KMS-11 (cell line): ENCODE measurements at regions not wholly inside any gene's neighbourhood (a gene's known extent, or its start where the extent isn't known, plus 50 kb on each side); places are given as distances from the start of the nearest gene placed in this dataset.

Experiments
- H2AFZ ChIP-seq: fragments of 200-600 bp; sonication (generic); 2 replicates; pipeline ENCODE4 v1.6.1; 2016; ENCODE audit warnings: antibody characterized with exemption, mixed run types, low read depth
- H3K27ac ChIP-seq: fragments of 200-600 bp; sonication (generic); 2 replicates; pipeline ENCODE4 v1.6.1; 2016; ENCODE audit warnings: mild to moderate bottlenecking, mixed run types
- H3K27me3 ChIP-seq: fragments of 200-600 bp; sonication (generic); 2 replicates; pipeline ENCODE4 v1.6.1; 2017; ENCODE audit warnings: mild to moderate bottlenecking, low read depth, mixed run types, moderate library complexity; ENCODE audit not compliant: insufficient read depth
- H3K36me3 ChIP-seq: fragments of 200-600 bp; sonication (generic); 2 replicates; pipeline ENCODE4 v1.6.1; 2017; ENCODE audit warnings: mild to moderate bottlenecking, mixed run types; ENCODE audit not compliant: insufficient read depth
- H3K4me1 ChIP-seq: fragments of 200-600 bp; sonication (generic); 2 replicates; pipeline ENCODE4 v1.6.1; 2016; ENCODE audit warnings: mild to moderate bottlenecking, low read depth, mixed run types; ENCODE audit not compliant: poor library complexity, severe bottlenecking
- H3K4me2 ChIP-seq: fragments of 200-600 bp; sonication (generic); 2 replicates; pipeline ENCODE4 v1.7.0; 2016; ENCODE audit warnings: mild to moderate bottlenecking, mixed run types
- H3K4me3 ChIP-seq: fragments of 200-600 bp; sonication (generic); IDR thresholded peaks from 2 replicates; pipeline ENCODE4 v1.6.1; 2017; ENCODE audit warnings: low read depth, low read length, mixed read lengths; ENCODE audit not compliant: insufficient read depth
- H3K79me2 ChIP-seq: fragments of 200-600 bp; sonication (generic); 2 replicates; pipeline ENCODE4 v1.6.1; 2016; ENCODE audit warnings: low read depth, mixed run types; ENCODE audit not compliant: insufficient read depth
- H3K9ac ChIP-seq: fragments of 200-600 bp; sonication (generic); 2 replicates; pipeline ENCODE4 v1.6.1; 2016; ENCODE audit warnings: mild to moderate bottlenecking, mixed run types
- H4K20me1 ChIP-seq: fragments of 200-600 bp; sonication (generic); 2 replicates; pipeline ENCODE4 v1.6.1; 2016; ENCODE audit warnings: mild to moderate bottlenecking, mixed run types; ENCODE audit not compliant: insufficient read depth
- TF ChIP-seq, protein P1 (sequence below): fragments of 200-600 bp; sonication (generic); conservative IDR thresholded peaks from 2 replicates; pipeline ENCODE4 v1.6.1; 2017; ENCODE audit warnings: low read depth, mild to moderate bottlenecking, antibody characterized with exemption, low read length, moderate library complexity, mixed read lengths

DNA sequence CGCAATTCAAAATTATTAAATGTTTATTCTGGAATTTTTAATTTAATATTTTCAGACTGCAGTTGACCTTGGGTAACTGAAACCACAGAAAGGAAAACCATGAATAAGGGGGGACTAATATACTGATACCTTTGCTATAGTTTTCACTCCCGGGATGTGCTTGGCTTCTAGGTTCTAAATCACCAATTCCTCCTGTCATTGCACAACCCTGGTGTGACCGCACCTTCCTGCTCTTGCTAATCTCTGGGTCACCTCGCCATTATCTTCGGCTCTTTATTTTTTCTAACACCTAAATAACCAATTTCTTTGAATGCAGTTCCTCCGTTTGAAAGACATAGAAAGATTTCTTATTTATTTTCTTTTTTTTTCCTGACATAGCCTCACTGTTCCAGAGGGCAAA, 634.5 kb upstream of the GOT2 start:
- Histone ChIP-seq H3K4me1 (no peaks in the 10 kb centered on the region), H3K79me2 (no peaks in the 10 kb centered on the region), H3K36me3 (no peaks in the 10 kb centered on the region), H3K27me3 (no peaks in the 10 kb centered on the region), H3K4me3 (no peak overlapping the region), H4K20me1 (no peaks in the 10 kb centered on the region), H3K9ac (no peak overlapping the region), H3K4me2 (no peak overlapping the region), H3K27ac (no peak overlapping the region), H2AFZ (no peak overlapping the region)
- TF ChIP-seq, protein P1, sequence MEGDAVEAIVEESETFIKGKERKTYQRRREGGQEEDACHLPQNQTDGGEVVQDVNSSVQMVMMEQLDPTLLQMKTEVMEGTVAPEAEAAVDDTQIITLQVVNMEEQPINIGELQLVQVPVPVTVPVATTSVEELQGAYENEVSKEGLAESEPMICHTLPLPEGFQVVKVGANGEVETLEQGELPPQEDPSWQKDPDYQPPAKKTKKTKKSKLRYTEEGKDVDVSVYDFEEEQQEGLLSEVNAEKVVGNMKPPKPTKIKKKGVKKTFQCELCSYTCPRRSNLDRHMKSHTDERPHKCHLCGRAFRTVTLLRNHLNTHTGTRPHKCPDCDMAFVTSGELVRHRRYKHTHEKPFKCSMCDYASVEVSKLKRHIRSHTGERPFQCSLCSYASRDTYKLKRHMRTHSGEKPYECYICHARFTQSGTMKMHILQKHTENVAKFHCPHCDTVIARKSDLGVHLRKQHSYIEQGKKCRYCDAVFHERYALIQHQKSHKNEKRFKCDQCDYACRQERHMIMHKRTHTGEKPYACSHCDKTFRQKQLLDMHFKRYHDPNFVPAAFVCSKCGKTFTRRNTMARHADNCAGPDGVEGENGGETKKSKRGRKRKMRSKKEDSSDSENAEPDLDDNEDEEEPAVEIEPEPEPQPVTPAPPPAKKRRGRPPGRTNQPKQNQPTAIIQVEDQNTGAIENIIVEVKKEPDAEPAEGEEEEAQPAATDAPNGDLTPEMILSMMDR, result no peak

DNA sequence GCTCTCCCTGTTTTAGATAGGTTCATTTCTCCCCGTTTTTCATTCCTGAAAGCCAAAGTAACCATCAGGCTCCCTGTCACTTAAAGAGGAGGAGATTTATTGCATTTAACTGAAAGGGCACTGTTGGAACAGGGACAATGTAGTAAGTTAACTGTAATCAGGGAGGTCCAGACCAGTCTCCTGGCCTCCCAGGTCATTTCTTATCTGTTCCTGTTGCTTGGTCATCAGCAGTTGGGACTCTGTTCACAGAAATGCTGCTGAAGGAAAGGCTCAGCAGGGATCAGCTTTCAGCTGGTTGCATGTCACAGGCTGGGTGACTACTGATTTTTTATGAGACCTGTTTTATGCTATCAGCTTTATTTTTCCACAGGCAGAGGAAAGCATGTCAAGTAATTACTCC, 622.6 kb upstream of the GOT2 start:
- Histone ChIP-seq H3K27me3 (no peaks in the 10 kb centered on the region), H3K36me3 (no peaks in the 10 kb centered on the region), H3K4me1 (no peaks in the 10 kb centered on the region), H3K79me2 (no peaks in the 10 kb centered on the region), H3K9ac (no peak overlapping the region), H3K4me2 (no peak overlapping the region), H2AFZ (no peak overlapping the region), H3K4me3 (no peak overlapping the region), H3K27ac (no peak overlapping the region), H4K20me1 (no peaks in the 10 kb centered on the region)
- TF ChIP-seq, protein P1, result no peak

GRCh38 chr16:59356144-59356543, 622.0 kb upstream of the GOT2 start:
- no peaks in the 10 kb centered on the region for H3K36me3 ChIP-seq
- no peaks in the 10 kb centered on the region for H3K4me1 ChIP-seq
- no peak overlapping the region for H3K4me3 ChIP-seq
- H3K79me2 ChIP-seq, result no peaks in the 10 kb centered on the region
- TF ChIP-seq, protein P1, result no peak
- no peak overlapping the region for H3K4me2 ChIP-seq
- H2AFZ ChIP-seq, result no peak overlapping the region
- no peak overlapping the region for H3K9ac ChIP-seq
- H3K27ac ChIP-seq, result no peak overlapping the region
- no peaks in the 10 kb centered on the region for H3K27me3 ChIP-seq
- H4K20me1 ChIP-seq, result no peaks in the 10 kb centered on the region

DNA sequence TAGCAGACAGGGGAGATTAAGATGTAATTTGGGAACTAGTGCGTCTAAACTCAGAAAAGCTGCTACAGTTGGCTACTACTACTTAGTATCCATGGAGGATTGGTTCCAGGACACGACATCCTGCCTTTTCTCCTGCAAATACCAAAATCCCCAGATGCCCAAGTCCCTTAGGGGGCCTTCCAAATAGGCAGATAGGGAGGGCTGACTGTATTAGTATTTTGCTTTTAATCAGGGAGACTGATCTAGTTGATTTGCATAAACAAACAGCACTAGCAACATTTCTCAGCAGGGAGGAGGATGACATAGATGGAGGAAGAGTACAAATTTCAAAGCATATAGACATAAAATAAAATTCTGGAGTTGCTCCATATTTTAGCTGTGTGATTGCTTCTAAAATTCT, 621.6 kb upstream of the GOT2 start:
- no peak overlapping the region for H3K9ac ChIP-seq
- H3K4me3 ChIP-seq, result no peak overlapping the region
- TF ChIP-seq, protein P1, result no peak
- no peak overlapping the region for H3K4me2 ChIP-seq
- no peak overlapping the region for H3K27ac ChIP-seq
- H3K36me3 ChIP-seq, result no peaks in the 10 kb centered on the region
- no peaks in the 10 kb centered on the region for H3K27me3 ChIP-seq
- H3K4me1 ChIP-seq, result no peaks in the 10 kb centered on the region
- no peaks in the 10 kb centered on the region for H4K20me1 ChIP-seq
- no peak overlapping the region for H2AFZ ChIP-seq
- no peaks in the 10 kb centered on the region for H3K79me2 ChIP-seq
